ENCODE measurements at regions not wholly inside any gene's neighbourhood (a gene's known extent, or its start where the extent isn't known, plus 50 kb on each side); places are given as distances from the start of the nearest gene placed in this dataset.

- no peak for TF ChIP-seq CTCF (IDR thresholded peaks at IDR 0.05; ENCODE audit: extremely low read depth, low read depth, low read length)
- no peaks in the 10 kb centered on the region for H3K4me1 ChIP-seq (ENCODE audit: insufficient read depth, low read length)
- no peaks in the 10 kb centered on the region for H4K20me1 ChIP-seq (ENCODE audit: insufficient read depth, low read length)
- H3K36me3 ChIP-seq (ENCODE audit: insufficient read depth, low read length), result no peaks in the 10 kb centered on the region
- no peaks in the 10 kb centered on the region for H3K9me3 ChIP-seq (ENCODE audit: low read depth, low read length)
- H3K79me2 ChIP-seq (ENCODE audit: insufficient read depth, low read length), result no peaks in the 10 kb centered on the region
- H3K27me3 ChIP-seq (ENCODE audit: insufficient read depth, low read length), result no peaks in the 10 kb centered on the region
- H2AFZ ChIP-seq (ENCODE audit: low read length), result no peak overlapping the region
- no peak overlapping the region for H3K4me3 ChIP-seq (ENCODE audit: insufficient read depth, low read length)
- DNase-seq (ENCODE audit: insufficient read length, low spot score, missing footprints), result peak; percentile 3
- H3K27ac ChIP-seq (ENCODE audit: low read depth, low read length), result no peak overlapping the region
- H3K4me2 ChIP-seq (ENCODE audit: insufficient read depth, low read length), result no peak overlapping the region
Observed at GRCh38 chr9:117958726-117959125, 254.5 kb downstream of the TLR4 start.

- Histone ChIP-seq H3K4me3 (ENCODE audit: insufficient read depth, low read length) (no peak overlapping the region), H4K20me1 (ENCODE audit: insufficient read depth, low read length) (no peaks in the 10 kb centered on the region), H3K27me3 (ENCODE audit: insufficient read depth, low read length) (no peaks in the 10 kb centered on the region), H3K4me1 (ENCODE audit: insufficient read depth, low read length) (no peaks in the 10 kb centered on the region), H3K79me2 (ENCODE audit: insufficient read depth, low read length) (no peaks in the 10 kb centered on the region), H2AFZ (ENCODE audit: low read length) (no peak overlapping the region), H3K27ac (ENCODE audit: low read depth, low read length) (no peak overlapping the region), H3K9me3 (ENCODE audit: low read depth, low read length) (no peaks in the 10 kb centered on the region), H3K4me2 (ENCODE audit: insufficient read depth, low read length) (no peak overlapping the region), H3K36me3 (ENCODE audit: insufficient read depth, low read length) (no peaks in the 10 kb centered on the region)
- DNase-seq (ENCODE audit: insufficient read length, low spot score, missing footprints), result no peak
- no peak for TF ChIP-seq CTCF (IDR thresholded peaks at IDR 0.05; ENCODE audit: extremely low read depth, low read depth, low read length)
Observed at GRCh38 chr9:117963493-117964090, 259.4 kb downstream of the TLR4 start.

- H3K4me1 ChIP-seq (ENCODE audit: insufficient read depth, low read length), result no peaks in the 10 kb centered on the region
- no peaks in the 10 kb centered on the region for H3K36me3 ChIP-seq (ENCODE audit: insufficient read depth, low read length)
- no peak overlapping the region for H2AFZ ChIP-seq (ENCODE audit: low read length)
- TF ChIP-seq CTCF (IDR thresholded peaks at IDR 0.05; ENCODE audit: extremely low read depth, low read depth, low read length), result no peak
- H3K4me2 ChIP-seq (ENCODE audit: insufficient read depth, low read length), result no peak overlapping the region
- DNase-seq (ENCODE audit: insufficient read length, low spot score, missing footprints), result no peak
- no peaks in the 10 kb centered on the region for H4K20me1 ChIP-seq (ENCODE audit: insufficient read depth, low read length)
- H3K27me3 ChIP-seq (ENCODE audit: insufficient read depth, low read length), result no peaks in the 10 kb centered on the region
- H3K4me3 ChIP-seq (ENCODE audit: insufficient read depth, low read length), result no peak overlapping the region
- H3K79me2 ChIP-seq (ENCODE audit: insufficient read depth, low read length), result no peaks in the 10 kb centered on the region
- H3K9me3 ChIP-seq (ENCODE audit: low read depth, low read length), result peaks cover 2% of the 10 kb centered on the region
- no peak overlapping the region for H3K27ac ChIP-seq (ENCODE audit: low read depth, low read length)
Observed at GRCh38 chr9:117970276-117971050, 266.3 kb downstream of the TLR4 start.

GRCh38 chr9:117974108-117974507 is 269.9 kb downstream of the TLR4 start:
- Histone ChIP-seq H3K79me2 (ENCODE audit: insufficient read depth, low read length) (no peaks in the 10 kb centered on the region), H3K4me3 (ENCODE audit: insufficient read depth, low read length) (no peak overlapping the region), H3K9me3 (ENCODE audit: low read depth, low read length) (peaks cover 2% of the 10 kb centered on the region), H4K20me1 (ENCODE audit: insufficient read depth, low read length) (no peaks in the 10 kb centered on the region), H3K27me3 (ENCODE audit: insufficient read depth, low read length) (no peaks in the 10 kb centered on the region), H3K36me3 (ENCODE audit: insufficient read depth, low read length) (no peaks in the 10 kb centered on the region), H3K4me1 (ENCODE audit: insufficient read depth, low read length) (no peaks in the 10 kb centered on the region), H3K4me2 (ENCODE audit: insufficient read depth, low read length) (no peak overlapping the region), H3K27ac (ENCODE audit: low read depth, low read length) (no peak overlapping the region), H2AFZ (ENCODE audit: low read length) (no peak overlapping the region)
- no peak for TF ChIP-seq CTCF (IDR thresholded peaks at IDR 0.05; ENCODE audit: extremely low read depth, low read depth, low read length)
- DNase-seq (ENCODE audit: insufficient read length, low spot score, missing footprints), result no peak
